GM21526 (cell line): ENCODE measurements at regions not wholly inside any gene's neighbourhood (a gene's known extent, or its start where the extent isn't known, plus 50 kb on each side); places are given as distances from the start of the nearest gene placed in this dataset.

Source experiments
- ATAC-seq: cut with Tn5 transposase; IDR thresholded peaks from one replicate; pipeline ENCODE4 v1.9.1; 2021; ENCODE audit warnings: moderate library complexity; ENCODE audit not compliant: unreplicated experiment, low FRiP score

DNA sequence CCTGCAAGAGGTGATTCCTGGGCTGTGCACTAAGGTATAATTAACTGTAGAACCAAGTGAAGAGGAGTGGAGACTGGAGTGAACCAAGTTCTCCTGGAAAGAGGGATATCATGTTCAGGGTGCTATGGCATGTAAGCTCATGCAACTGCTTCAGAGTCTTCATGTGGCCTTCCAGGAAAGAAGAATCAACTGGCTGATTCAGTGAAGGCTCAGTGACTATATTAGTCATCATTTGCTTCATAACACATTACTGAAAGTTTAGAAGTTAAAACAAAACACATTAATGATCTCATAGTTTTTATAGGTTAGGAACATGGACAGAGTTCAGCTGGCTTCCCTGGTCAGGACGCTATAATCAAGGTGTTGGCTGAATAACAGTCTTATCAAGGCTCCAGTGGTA, 1200.8 kb upstream of the GYPC start:
- no peak for ATAC-seq

DNA sequence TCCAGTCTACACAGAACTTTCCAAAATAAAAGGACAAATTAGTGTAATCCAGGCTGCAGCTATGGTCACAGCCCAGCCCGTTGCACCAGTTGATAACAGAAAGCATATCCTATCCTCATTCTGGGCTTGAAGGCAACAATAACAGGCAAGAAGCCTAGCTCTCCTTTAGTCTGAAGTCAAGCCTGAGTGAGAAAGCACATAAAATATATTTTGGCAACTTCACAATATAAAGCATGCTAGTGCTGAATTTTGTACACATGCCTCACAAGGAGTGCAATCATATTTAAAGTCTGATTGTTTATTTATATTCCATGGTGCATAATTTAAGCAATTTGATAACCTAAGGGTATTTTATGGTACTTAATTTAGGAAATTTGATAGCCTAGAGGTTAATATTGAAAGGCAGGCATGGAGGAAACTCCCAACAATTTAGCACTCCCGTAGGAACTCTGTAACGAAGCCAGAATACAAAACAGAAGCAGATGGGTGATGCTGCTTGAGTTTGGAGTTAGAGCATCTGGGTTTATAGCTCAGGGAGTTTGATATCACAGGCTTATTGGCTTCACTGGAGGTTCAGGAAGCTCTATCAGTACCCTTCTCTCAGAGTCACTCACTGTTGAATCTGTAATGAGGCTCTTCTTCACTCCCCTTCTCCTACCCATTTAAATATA, 1199.1 kb upstream of the GYPC start:
- no peak for ATAC-seq

DNA sequence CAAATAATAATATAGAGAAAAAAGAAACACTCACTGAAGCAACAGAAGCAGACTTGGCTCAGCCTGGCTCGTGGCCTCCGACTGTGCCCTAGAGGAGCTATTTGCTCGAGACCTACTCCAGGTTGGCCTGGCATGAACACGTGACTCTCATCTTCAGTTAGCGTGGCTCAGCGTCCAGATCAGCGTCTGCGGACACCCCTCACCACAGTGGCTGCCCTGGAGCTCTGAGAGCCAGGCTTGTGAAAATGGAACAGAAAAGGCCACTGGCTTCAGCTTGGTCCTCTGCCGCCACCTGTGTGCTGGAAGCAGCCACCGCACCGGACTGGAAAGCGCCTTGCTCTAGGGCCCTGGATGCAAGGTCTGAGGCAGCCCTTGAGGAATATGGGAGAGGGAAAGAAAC, 1184.0 kb upstream of the GYPC start:
- ATAC-seq, result no peak

DNA sequence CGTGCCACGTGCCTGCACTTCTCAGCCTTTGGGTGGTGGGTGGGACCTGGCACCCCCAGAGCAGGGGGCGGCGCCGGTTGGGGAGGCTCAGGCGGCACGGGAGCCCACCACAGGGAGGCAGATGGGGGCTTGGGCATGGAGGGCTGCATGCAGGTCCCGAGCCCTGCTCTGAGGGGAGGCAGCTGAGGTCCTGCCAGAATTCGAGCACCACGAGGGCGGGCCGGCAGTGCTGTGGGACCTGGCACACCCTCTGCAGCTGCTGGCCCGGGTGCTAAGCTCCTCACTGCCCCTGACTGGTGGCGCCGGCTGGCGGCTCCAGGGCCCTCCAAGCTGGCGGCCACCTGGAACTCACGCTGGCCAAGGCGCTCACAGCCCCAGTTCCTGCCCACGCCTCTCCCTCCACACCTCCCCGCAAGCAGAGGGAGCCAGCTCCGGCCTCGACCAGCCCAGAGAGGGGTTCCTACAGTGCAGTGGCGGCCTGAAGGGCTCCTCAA, 1176.8 kb upstream of the GYPC start:
- no peak for ATAC-seq

DNA sequence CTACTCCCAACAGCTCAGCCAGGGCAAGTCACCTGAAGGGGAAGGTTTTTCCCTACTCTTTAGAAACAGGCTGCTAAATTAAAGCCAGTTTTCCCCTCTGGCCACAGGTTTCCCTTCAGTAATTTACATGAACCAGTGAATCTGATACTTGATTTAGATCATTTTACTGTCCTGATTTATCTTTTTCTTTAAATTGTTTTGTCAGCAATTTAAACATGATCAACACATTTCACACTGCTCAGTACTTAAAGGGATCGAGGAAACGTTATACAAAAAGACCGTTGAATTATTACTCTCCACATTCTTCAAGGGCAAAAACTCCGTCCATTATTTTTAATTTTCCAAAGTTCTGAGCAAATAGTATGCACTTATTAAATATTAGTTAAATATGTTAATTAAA, 1165.7 kb upstream of the GYPC start:
- no peak for ATAC-seq

DNA sequence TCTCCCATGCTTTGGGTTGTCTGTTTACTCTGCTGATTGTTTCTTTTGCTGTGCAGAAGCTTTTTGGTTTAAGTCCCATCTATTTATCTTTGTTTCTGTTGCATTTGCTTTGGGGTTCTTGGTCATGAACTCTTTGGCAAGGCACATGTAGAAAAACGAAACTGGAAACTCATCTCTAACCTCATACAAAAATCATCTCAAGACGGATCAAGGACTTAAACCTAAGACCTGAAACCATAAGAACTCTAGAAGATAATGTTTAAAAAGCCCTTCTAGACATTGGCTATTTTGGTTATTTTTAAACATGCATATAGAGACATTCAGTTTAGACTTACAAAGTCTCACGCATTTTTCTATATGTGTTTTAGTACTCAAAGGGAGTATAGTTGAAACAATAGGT, 1164.3 kb upstream of the GYPC start:
- no peak for ATAC-seq

DNA sequence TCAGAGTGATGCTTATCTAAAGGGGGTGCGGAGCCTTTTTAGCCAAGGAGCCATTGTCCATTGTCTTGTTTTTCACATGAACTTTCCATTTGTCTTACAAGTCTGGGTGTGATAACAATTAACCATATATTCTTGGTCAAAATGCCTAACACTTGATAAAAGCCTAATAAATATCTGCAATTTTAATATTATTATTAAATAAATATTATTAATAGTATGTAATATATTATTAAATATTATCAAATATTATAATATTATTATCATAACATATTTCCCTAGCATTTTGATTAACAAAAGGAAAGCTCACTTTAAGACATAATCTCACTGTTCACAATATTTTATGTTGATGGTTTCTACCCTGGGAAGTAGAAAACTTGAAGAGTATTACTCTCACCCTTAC, 1143.6 kb upstream of the GYPC start:
- no peak for ATAC-seq

DNA sequence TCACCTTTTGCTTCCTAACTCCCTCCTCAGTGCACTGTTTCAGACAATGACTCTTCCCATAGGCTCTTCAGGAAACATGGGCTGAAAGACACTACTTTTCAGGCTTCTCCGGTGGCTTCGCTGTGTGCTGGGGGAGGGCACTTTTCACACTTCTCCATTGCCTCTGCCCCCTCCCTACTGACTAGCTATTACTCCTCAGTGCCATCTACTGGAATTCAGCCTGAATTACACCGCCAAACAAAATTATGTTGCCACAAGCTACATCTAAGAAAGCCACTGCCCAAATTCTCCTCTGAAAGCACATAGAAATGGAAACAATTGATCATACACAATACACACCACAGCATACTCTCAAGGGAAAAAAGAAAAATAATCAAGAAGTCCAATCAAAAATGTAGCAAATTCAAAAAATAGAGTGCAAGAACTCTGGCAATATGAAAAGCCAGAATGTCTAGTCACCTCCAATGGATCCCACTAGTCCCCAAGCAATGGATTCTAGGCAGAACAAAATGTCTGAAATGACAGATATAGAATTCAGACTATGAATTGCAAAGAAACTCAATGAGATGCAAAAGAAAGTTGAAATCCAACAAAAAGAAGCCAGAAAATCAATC, 1139.4 kb upstream of the GYPC start:
- no peak for ATAC-seq

DNA sequence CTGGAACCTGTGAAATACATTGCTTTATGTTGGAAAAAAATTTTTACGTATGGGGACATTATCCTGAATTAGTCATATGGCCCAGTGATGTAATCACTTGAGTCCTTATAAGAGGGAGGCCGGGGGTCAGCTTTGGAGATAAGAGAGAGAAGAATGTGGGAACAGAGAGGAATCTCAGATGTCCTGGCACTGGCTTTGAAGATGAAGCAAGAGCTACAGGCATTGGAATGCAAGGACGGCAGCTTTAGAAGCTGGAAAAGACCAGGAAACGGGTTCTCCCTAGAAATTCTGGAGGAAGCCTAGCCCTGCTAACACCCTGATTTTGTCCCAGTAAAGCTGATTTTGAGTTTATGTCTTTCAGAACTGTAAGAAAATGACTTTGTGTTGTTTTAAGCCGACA, 1129.9 kb upstream of the GYPC start:
- no peak for ATAC-seq

DNA sequence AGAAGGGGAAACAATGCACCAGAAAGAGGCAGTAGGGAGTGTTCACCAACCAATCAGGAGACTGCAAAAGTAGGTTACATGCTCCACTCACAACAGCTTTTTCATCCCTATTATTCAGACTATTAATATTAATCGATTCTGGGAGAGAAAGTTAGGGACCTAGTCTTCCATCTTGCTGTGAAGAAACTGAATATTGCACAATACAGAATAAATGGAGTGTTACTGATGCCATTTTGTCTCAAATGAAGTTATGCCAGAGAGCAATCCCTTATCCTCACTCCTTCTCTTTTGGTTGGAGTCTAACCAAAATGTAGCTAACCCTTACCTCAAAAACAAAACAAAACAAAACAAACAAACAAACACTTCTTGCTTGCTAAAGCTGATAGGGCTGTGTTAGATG, 1120.9 kb upstream of the GYPC start:
- no peak for ATAC-seq

DNA sequence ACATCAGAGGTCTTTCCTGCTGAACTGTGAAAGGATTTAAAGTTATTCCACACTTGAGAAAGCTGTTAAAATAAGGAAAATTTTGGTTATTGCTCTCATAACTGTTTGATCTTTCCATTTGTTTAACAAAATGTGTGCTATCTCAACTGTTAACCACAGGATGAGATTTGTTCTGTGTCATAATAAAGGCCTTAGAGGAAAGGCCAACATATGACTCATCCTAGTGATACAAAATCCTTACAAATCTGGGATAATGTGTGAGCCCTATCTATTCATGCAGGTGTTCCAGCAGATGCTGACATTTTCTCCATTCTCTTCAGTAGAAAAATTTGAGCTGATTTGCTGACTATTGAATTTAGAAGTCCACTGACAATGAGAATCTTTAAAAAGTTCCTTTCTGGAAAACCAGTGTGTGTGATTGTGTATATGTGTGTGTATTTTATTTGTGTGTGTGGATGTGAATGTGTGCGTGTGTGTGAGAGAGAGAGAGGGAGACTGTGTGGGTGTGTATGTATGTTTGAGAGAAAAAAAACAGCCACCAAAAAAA, 1111.9 kb upstream of the GYPC start:
- no peak for ATAC-seq

DNA sequence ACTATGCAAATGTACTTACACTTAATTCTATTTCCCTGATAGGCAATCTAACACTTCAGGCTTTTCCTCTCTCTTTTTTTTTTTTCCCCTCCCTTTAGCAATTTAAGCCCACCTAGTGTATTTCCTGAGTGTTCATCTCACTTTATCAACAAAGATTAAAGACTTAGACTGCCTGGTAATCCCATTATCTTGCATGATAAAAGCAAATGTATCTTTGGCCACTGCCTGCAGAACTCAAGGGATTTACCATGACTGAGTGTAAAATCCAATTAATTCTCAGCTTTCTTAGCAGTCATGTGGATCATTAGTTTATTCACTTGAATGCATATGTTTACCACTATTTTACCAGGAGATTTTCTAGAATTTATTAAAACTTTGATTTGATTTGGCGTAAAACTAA, 1102.2 kb upstream of the GYPC start:
- no peak for ATAC-seq

DNA sequence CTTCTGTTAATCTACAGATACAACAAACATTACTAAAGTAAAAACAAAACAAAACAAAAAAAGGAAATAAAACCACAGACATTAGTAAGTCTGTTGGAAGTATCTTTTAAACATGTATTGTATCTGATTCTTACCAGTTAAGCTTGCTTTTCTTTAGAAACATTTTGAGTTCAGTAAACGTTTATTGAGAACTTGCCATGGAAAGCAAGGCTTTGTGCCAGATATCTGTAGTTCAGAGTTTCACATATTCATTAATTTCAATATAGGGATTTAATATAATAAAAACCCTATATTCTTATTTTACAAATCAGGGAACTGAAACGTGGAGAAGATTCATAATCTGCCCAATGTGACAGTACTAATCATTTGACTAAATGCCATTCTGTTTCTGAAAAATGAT, 1101.0 kb upstream of the GYPC start:
- ATAC-seq, result no peak

DNA sequence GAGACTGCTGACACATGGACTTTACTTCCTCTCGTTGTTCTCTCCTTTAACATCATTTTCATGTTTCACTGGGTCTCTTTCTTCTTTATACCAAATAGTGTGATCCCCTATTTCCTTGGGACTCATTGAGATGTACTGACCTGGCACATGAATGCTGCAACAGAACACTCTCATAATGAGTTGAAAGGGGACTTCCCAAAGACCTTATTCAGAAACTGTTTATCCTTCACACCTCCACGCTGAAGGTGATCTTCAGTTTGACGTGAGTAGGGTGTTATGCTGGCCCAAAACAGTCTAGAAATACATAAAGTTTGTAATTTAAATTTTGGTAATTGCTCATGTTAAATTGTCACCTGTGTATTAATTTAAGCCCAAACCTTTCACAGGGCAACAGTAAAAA, 1096.8 kb upstream of the GYPC start:
- ATAC-seq, result no peak

DNA sequence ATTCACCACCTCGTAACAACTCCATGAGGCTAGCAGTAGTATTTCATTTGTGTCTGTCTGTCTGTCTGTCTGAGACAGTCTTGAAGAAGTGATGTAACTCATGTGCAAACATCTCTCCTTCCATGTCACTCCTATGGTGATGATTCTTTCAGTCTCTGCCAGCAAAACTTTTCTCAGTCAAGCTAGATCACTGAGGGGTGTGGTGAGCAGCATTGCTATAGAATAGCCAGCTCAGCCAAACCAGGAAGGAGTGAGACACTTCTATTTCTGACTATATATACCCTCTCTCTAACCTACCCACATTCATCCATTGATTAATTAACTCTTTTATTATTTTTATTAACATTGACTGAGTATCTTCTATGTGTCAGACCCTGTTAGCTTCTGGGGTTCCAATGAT, 1095.1 kb upstream of the GYPC start:
- ATAC-seq, result no peak

DNA sequence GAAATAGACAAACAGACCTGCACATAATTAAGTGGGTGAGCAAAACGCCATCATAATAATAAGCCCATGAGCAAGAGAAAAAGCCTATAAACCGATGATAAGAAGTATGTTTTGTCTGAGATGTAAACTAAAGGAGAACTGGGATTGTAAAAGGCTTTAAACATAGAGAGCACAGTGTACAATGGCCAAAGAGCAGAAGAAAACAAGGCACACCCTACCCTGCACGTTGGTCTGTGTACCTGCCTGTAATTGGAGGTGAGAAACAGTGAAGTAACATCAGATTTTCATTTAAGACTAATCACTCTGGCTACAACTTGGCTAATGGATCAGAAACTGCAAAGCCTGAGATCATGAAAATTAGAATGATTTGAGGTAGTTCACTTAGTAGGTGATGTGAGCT, 1094.7 kb upstream of the GYPC start:
- ATAC-seq, result no peak

DNA sequence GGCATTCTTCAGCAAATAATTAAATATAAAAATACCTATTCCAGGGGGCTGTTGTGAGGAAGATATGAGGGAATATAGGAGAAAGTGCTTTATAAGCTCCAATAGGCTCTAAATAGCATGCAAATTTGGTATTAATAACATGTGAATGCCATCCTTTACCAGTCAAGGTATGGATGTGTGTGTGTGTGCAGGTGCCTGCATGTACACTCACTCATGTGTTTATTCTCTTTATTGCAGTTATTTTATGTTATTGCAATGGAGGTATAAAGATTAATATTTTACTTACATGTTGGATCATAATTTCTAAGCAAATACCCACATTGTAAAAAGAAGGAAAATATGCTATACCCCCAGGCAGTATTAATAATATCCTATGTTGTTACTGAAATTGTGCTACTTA, 1093.0 kb upstream of the GYPC start:
- ATAC-seq, result no peak

DNA sequence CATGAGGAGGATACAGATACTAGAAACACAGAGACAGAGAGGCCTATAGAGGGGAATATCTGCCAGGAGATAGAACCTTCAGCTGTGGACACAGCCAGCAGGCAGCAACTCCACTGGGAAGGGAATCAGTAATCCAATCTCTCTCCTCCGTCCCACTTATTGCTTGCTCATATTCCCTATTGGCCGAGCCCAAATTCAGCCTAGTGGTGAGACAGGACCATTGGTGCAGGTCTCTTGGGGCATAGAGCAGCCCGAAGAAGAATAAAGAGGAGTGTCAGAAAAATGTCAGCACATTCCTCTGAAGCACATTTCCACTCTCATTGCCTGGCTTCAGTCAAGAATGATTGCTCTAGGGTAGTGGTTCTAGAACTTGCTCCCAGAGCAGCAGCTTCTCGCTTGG, 1091.5 kb upstream of the GYPC start:
- ATAC-seq, result no peak

DNA sequence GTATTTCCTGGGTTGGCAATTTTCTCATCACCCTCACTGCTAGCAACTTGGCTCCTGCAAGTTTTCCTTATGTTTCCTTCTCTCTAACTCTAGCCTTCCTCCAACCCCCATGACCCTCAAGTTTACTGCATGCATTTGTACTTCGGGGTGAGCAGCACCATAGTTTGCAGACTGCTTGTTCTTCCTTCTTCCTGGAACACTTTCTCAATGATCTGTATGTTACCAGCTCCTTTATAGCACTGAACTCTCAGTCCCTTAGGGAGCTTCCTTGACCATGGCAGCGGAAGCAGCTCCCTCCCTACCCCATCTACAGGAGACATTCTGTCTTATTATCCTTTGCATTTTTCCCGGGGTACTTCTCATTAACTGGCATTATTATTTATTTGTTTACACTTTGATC, 1089.5 kb upstream of the GYPC start:
- no peak for ATAC-seq

DNA sequence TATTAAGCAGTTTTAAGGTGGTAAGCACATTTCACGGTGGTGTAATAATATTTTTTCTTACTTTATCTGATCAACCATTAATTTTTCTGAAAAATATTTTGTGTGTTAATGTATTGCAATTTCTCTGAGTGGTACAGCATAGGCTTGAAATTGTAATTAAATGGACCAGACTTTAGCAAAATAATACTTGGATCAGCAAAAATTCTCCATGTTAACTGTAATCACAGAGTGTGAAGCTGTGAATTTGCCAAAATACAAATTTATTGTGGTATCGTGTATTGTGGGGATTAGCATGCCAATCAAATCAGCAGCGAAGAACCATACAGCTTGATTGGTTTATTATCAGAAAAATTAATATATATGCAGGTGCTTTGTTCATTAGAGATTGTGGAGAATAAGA, 1088.9 kb upstream of the GYPC start:
- no peak for ATAC-seq

DNA sequence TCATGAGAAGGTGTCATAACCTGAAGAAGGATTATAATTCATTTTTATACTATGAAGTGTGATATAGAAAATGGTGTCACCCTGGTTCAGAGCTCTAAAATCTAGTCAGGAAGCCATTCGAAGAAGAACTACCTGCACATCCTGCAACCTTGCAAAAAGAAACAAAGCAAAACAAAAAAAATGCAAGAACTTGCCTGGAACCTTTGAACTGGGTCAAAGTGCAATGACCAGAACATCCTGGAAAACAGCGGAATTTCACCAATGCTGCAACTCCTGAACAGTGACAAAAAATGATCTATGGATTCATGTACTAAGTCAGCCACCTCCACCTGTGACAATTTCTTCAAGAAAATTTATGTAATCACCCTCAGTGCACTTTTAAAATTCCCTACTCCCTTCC, 1083.3 kb upstream of the GYPC start:
- ATAC-seq, result no peak

DNA sequence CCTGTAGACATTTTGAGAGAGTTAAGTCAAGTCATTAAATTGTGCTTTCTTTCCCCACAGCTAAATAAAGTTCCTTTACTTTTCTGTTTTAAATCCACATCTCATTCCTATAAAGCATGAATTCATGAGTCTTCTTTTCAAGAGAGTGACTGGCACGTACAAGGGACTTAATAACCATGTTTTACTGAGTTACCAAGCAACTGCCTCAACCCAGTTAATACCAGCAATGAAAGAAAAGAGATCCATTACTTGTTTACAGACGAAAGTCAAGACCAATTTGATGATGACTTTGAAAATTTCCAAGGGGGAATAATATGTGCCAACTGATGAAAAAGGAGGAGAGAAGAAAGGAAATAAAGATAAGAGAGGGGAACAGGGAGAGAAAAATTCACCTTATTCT, 1082.5 kb upstream of the GYPC start:
- no peak for ATAC-seq
